Thymus (tissue), 11 donors: ENCODE measurements at regions not wholly inside any gene's neighbourhood (a gene's known extent, or its start where the extent isn't known, plus 50 kb on each side); places are given as distances from the start of the nearest gene placed in this dataset.
"Not testable (repeated sequence)": the region's sequence is repeated elsewhere in the genome, so short reads cannot be mapped to it uniquely, and the experiment has no call there.

ENCODE experiments used
- DNase-seq, 9 donors: peaks; one replicate each; pipeline ENCODE4 v3.0.0-alpha.2; 2013; ENCODE audit warnings: low spot score in 9 of 9, low read depth in 6 of 9, missing footprints in 1 of 9
- H3K27ac ChIP-seq, 2 donors: one replicate each; pipeline ENCODE4 v1.5.1; 2013; ENCODE audit warnings: control low read depth in 1 of 2, low read depth in 1 of 2, low read length in 1 of 2, mild to moderate bottlenecking in 1 of 2, moderate library complexity in 1 of 2
- H3K27me3 ChIP-seq, 2 donors: one replicate each; pipeline ENCODE4 v1.5.1; 2013; ENCODE audit warnings: low read length in 1 of 2; ENCODE audit not compliant: control insufficient read depth in 2 of 2, insufficient read depth in 1 of 2
- H3K36me3 ChIP-seq, 2 donors: one replicate each; pipeline ENCODE4 v1.5.1; 2013; ENCODE audit warnings: low read length in 1 of 2, mild to moderate bottlenecking in 1 of 2, moderate library complexity in 1 of 2; ENCODE audit not compliant: control insufficient read depth in 2 of 2, insufficient read depth in 2 of 2
- H3K4me1 ChIP-seq, 2 donors: one replicate each; pipeline ENCODE4 v1.5.1; 2013; ENCODE audit warnings: low read length in 2 of 2; ENCODE audit not compliant: control insufficient read depth in 2 of 2, insufficient read depth in 2 of 2
- H3K4me3 ChIP-seq, 2 donors: one replicate each; pipeline ENCODE4 v1.5.1; 2013; ENCODE audit warnings: low read length in 2 of 2, control low read depth in 1 of 2, mild to moderate bottlenecking in 1 of 2
- H3K9me3 ChIP-seq, 2 donors: one replicate each; pipeline ENCODE4 v1.5.1; 2013; ENCODE audit warnings: low read length in 1 of 2, mild to moderate bottlenecking in 1 of 2; ENCODE audit not compliant: control insufficient read depth in 2 of 2, insufficient read depth in 1 of 2
- WGBS: extraction: QIAGEN DNeasy Blood & Tissue Kit; methylation state at CpG from one replicate; pipeline ENCODE4 v1.1.7; 2013; 5-methylcytosine and 5-hydroxymethylcytosine counted together
- donor health status: healthy.

DNA sequence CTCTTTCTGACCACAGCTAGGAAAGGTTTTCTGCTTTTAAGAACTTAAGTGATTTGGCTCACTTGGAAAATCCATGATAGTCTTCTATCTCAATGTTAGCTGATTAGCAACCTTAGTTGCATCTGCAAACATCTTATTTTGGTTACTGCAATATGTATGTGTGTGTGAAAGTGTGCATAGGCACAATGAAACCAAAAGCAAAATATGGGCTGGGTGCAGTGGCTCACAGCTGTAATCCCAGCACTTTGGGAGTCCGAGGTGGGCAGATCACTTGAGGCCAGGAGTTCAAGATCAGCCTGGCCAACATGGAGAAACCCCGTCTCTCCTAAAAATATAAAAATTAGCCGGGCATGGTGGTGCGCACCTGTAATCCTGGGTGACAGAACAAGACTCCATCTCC is 246.9 kb upstream of the NCAM1 start:
- H3K36me3 ChIP-seq, H3K4me3 ChIP-seq, H3K27me3 ChIP-seq, H3K9me3 ChIP-seq, DNase-seq, H3K27ac ChIP-seq, H3K4me1 ChIP-seq: not testable (repeated sequence)
- 95% methylated on average over 4 of the region's 4 CpGs for WGBS

DNA sequence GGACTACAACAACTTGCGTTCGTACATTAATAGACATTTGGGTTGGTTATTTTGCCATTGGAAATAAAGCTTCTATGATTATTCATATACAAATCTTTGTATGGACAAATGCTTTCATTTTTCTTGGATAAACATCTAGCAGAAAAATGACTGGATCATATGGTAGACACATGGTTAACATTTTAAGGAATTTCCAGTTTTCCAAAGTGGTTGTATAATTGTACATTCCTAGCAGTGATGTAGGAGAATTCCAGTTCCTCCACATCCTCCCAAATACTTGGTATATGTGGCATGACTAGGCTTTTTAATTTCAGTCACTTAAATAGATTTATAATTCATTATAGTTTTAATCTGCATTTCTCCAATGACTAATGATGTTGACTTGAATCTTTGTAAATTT is 246.2 kb upstream of the NCAM1 start:
- no peaks in the 10 kb centered on the region for H3K4me1 ChIP-seq
- H3K27me3 ChIP-seq, result no peaks in the 10 kb centered on the region
- no peaks in the 10 kb centered on the region for H3K9me3 ChIP-seq
- no peak overlapping the region for H3K4me3 ChIP-seq
- 97% methylated on average over 2 of the region's 2 CpGs for WGBS
- no peak for DNase-seq
- no peak overlapping the region for H3K27ac ChIP-seq
- H3K36me3 ChIP-seq, result no peaks in the 10 kb centered on the region

DNA sequence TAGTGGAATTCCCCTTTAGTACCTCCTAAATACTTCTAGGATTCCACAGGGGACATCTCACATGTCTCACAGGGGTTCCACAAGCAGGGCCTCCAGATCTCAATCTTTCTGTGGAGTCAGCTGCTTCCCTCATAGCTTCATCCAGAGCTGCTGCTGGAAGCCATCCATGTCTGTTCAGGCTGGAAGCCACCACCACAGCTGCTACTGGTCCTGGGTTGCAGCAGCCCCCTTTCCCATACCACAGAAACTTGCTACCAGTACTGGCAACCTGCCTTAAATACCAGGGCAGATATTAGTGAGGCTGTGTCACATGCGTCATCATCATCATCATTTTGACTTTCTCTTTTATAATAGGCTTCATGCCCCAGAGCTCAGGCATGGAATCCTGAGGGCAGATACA is 242.7 kb upstream of the NCAM1 start:
- Histone ChIP-seq H3K9me3 (no peaks in the 10 kb centered on the region), H3K27ac (no peak overlapping the region), H3K27me3 (no peaks in the 10 kb centered on the region), H3K4me3 (no peak overlapping the region), H3K36me3 (no peaks in the 10 kb centered on the region), H3K4me1 (no peaks in the 10 kb centered on the region)
- no peak for DNase-seq
- 98% methylated on average over 1 of the region's 1 CpG for WGBS

DNA sequence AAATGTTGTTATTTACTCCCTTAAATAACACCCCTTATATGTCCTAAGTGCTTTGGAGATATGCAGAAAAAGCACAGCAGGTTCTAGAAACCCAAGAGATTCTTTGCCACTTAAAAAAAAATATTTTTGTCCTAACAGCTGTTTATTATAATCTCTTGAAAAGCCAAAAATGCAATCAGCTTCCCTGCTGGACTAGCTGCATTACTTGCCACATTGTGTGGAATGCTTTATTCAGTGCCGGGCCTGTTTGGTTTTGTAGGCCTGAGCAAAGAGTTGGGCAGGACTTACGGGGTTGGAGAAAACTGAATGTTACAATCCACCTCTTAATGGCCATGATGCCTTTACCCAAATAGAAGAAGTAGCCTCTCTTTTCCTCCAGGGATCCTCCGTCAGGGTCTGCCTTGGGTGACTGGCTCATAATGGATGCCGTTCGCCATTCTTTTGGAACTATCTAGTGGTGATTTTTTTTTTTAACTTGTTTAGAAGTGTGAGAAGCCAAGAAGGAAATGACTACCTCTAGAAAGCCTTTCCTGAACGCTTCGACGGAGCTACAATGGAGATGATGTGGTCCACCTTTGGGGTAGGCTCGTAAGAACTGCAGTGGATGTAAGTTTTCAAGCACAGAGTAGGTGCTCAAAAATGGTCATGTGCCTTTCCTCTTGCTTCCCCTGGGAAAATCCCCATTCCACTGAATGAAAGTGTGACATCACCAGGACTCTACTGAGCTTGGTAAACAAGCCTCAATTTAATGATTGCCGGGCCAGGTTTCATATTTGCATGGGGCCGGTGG is 241.3 kb upstream of the NCAM1 start:
- Histone ChIP-seq H3K27me3 (no peaks in the 10 kb centered on the region), H3K9me3 (no peaks in the 10 kb centered on the region), H3K36me3 (no peaks in the 10 kb centered on the region), H3K27ac (no peak overlapping the region), H3K4me3 (no peak overlapping the region), H3K4me1 (no peaks in the 10 kb centered on the region)
- 91% methylated on average over 11 of the region's 11 CpGs for WGBS
- DNase-seq, result no peak

DNA sequence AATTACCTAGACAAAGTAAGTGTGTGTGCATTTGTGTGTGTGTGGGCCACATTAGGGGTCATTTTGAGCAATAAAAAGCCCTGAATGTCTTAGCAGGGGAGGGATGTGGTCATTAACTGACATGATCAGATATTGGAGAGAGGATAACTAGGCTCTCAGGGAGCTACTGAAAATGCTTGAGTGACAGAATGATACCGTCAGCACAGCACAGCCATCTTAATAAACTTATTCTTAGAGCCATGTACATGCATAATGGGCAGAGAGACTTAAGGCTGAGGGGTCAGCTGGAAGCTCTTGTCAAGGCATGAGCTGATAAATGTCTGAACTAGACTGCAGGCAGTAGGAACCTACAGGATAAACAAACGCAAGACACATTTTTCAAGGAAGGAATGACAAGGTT is 239.1 kb upstream of the NCAM1 start:
- Histone ChIP-seq H3K27ac (no peak overlapping the region), H3K9me3 (no peaks in the 10 kb centered on the region), H3K36me3 (no peaks in the 10 kb centered on the region), H3K4me1 (no peaks in the 10 kb centered on the region), H3K4me3 (no peak overlapping the region), H3K27me3 (no peaks in the 10 kb centered on the region)
- no peak for DNase-seq
- 77% methylated on average over 2 of the region's 2 CpGs for WGBS

DNA sequence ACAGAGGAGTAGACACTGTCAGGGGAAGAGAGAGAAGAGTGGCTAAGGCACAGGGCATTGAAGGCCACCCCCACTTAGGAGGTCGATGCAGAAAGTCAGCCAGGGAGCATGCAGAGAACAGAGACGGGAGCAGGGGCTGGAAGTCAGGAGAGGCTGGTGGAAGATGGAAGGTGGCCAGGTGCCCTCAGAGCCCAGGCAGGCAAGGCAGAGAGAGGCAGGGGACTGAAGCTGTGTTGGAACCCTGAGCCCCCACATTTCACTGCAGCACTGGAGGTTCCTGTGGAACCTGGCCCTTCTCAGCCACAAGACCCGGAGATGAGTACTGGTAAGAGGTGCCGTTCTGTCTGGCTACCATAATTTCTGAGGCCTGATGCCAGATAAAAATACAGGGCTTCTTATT is 238.3 kb upstream of the NCAM1 start:
- no peaks in the 10 kb centered on the region for H3K27me3 ChIP-seq
- WGBS, result 85% methylated on average over 4 of the region's 4 CpGs

DNA sequence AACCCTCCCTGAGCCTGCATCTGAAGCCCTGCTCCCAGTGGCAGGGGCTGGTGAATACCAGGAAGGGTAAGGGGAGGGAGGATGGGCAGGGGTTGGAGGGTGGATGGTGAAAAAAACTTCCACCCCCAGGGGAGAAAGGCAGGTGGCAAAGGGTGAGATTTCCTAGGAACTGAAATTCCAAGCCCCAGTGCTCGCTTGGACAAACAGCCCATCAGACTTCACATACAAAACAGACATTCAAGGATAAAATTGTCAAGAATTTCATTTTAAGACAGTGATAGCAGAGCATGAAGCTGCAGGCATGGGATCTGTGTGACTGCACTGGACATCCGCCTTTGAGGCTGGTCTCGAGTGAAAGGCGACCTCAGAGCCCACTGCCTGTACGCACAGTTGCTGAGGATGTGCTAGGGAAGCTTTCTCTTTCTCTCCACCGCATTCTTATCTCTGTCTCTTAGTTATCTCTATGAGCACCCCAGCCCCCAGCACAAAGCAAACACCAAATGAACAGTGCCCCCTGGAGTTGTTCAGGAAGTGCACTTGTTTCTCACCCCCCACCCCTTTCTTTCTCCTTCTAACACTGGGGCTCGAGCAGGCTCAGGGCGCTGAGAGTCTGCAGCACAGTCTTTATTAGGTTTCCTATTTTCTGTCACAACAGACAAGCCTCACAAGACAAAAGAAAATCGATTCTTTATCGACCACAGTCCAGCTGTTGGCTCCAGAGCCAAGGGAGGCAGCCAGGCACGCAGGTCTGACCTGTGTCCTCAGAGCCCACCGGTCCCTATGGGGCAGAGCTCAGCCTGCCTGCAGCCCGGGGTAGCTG is 237.3 kb upstream of the NCAM1 start:
- Histone ChIP-seq H3K9me3 (no peaks in the 10 kb centered on the region), H3K27ac (no peak overlapping the region)
- 86% methylated on average over 13 of the region's 13 CpGs for WGBS

More for the DNA sequence above, 238.3 kb upstream of the NCAM1 start:
- no peak for DNase-seq
- Histone ChIP-seq H3K4me1 (no peaks in the 10 kb centered on the region), H3K36me3 (no peaks in the 10 kb centered on the region), H3K27ac (no peak overlapping the region), H3K4me3 (no peak overlapping the region), H3K9me3 (no peaks in the 10 kb centered on the region)

DNA sequence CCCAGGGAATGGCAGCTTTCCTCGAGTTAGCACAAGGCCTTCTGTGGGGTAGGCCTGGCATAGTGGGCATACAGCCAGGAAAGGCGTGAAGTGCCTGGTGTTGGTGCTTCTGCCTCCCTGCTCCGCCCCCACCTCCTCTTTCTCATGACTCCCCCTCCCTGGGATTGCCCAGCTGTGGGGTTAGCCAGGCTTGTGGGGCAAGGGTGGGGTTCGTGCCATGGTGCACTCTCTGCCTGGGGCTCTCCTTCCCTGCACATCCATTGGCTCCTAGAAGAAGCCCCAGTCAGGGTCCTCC is 236.8 kb upstream of the NCAM1 start:
- whole genome bisulfite sequencing, result 88% methylated on average over 4 of the region's 4 CpGs
- Histone ChIP-seq H3K36me3 (no peaks in the 10 kb centered on the region), H3K27ac (no peak overlapping the region), H3K4me1 (no peaks in the 10 kb centered on the region), H3K27me3 (no peaks in the 10 kb centered on the region), H3K4me3 (no peak overlapping the region), H3K9me3 (no peaks in the 10 kb centered on the region)
- DNase-seq, result no peak

More for the DNA sequence above, 237.3 kb upstream of the NCAM1 start:
- Histone ChIP-seq H3K27me3 (no peaks in the 10 kb centered on the region), H3K4me1 (no peaks in the 10 kb centered on the region), H3K36me3 (no peaks in the 10 kb centered on the region), H3K4me3 (no peak overlapping the region)
- DNase-seq, result no peak

DNA sequence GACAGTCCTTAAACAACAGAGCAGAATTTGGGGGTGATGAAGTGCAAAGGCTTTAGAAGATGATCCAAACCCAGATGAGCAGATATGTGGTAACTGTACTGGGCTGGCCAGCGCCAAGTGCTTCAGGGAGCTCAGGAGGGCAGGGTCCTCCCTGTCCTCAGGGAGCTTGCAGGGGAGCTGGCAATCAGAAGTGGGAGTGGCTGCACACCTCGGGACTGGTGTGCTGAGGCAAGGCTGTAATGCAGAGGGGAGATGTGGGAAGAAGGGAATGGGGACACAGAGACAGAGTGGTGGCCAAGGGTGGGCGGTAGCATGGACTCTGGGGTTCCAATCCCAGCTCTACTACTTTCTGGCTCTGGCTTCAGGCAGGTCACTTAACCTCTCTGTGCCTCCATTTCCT is 235.6 kb upstream of the NCAM1 start:
- Histone ChIP-seq H3K4me1 (no peaks in the 10 kb centered on the region), H3K9me3 (no peaks in the 10 kb centered on the region), H3K4me3 (no peak overlapping the region), H3K27ac (no peak overlapping the region), H3K27me3 (no peaks in the 10 kb centered on the region), H3K36me3 (no peaks in the 10 kb centered on the region)
- 91% methylated on average over 3 of the region's 3 CpGs for WGBS
- no peak for DNase-seq
